Activated naive CD4-positive, alpha-beta T cell treated with anti-CD3 and anti-CD28 coated beads for 36 hours (primary cell): ENCODE measurements at regions not wholly inside any gene's neighbourhood (a gene's known extent, or its start where the extent isn't known, plus 50 kb on each side); places are given as distances from the start of the nearest gene placed in this dataset.

Experiments used
- CTCF ChIA-PET: fragments of 350-600 bp; sonication (Branson Sonifier 250); formaldehyde crosslinking; loops from one replicate; lab custom pipeline; 2021; ENCODE audit warnings: antibody characterized with exemption; lab: Charles Lee
- DNase-seq: peaks from one replicate; pipeline ENCODE4 v3.0.0-alpha.2; 2020
- H3K27ac Mint-ChIP-seq: one replicate; pipeline ENCODE4 v1.8.0; 2021; ENCODE audit warnings: mild to moderate bottlenecking, mixed read lengths
- H3K27me3 Mint-ChIP-seq: one replicate; pipeline ENCODE4 v1.8.0; 2021; ENCODE audit warnings: low read depth, mixed read lengths
- H3K36me3 Mint-ChIP-seq: one replicate; pipeline ENCODE4 v1.8.0; 2021; ENCODE audit warnings: low read depth, mixed read lengths
- H3K4me1 Mint-ChIP-seq: one replicate; pipeline ENCODE4 v1.8.0; 2021; ENCODE audit warnings: low read depth, mixed read lengths
- H3K4me3 Mint-ChIP-seq: one replicate; pipeline ENCODE4 v1.8.0; 2021; ENCODE audit warnings: mild to moderate bottlenecking, moderate library complexity, mixed read lengths
- H3K9me3 Mint-ChIP-seq: one replicate; pipeline ENCODE4 v1.8.0; 2021; ENCODE audit warnings: mixed read lengths
- intact Hi-C: fragments of 100-400 bp; cut with micrococcal nuclease; formaldehyde crosslinking; loops from one replicate; pipeline ENCODE4 v1.15.1; 2023

DNA sequence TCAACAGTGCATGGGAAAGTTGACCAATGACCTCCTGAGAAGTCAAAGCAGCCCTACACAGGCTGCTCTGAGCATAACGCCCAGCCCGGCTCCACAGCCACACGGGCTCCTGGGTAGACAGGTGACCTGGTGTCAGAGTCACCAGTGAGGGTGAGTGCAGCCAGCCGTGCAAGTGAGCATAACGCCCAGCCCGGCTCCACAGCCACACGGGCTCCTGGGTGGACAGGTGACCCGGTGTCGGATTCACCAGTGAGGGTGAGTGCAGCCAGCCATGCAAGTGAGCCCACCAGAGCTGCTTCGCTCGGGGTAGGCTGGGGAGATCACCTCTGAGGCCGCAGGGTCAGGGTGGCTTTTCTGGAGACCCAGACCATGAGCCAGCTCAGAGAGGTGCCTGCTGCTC is 94.3 kb upstream of the TMEM18 start:
- Mint-ChIP-seq H3K27ac (no peak overlapping the region), H3K27me3 (peaks cover 6% of the 10 kb centered on the region), H3K36me3 (no peaks in the 10 kb centered on the region), H3K9me3 (peaks cover 5% of the 10 kb centered on the region), H3K4me3 (no peak overlapping the region), H3K4me1 (peaks cover 12% of the 10 kb centered on the region)
- intact Hi-C loops, result no loop called here
- DNase-seq, result no peak
- CTCF ChIA-PET, result no interaction called here

DNA sequence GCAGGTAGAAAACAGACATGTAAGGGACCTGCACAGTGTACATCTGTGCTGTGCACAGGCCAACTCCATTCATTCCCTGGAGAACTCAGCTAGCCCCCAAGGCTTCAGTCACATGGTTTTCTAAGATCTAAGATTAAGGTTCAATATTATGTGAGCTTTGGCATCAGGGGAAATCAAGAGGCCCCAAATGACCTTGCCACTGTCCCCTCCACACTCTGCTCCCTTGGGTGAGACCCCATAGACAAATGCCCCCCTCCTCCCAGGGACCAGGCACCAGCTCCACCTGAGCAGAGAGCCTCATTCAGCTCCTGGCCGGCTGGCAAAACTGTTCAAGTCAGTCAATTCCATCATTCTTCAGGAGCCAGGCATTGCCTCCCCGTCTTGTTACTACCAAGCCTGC is 93.6 kb upstream of the TMEM18 start:
- H3K27ac Mint-ChIP-seq, result no peak overlapping the region
- peaks cover 12% of the 10 kb centered on the region for H3K4me1 Mint-ChIP-seq
- peaks cover 5% of the 10 kb centered on the region for H3K9me3 Mint-ChIP-seq
- CTCF ChIA-PET, result no interaction called here
- peaks cover 11% of the 10 kb centered on the region for H3K27me3 Mint-ChIP-seq
- no peaks in the 10 kb centered on the region for H3K36me3 Mint-ChIP-seq
- intact Hi-C loops, result no loop called here
- no peak overlapping the region for H3K4me3 Mint-ChIP-seq
- DNase-seq, result no peak

DNA sequence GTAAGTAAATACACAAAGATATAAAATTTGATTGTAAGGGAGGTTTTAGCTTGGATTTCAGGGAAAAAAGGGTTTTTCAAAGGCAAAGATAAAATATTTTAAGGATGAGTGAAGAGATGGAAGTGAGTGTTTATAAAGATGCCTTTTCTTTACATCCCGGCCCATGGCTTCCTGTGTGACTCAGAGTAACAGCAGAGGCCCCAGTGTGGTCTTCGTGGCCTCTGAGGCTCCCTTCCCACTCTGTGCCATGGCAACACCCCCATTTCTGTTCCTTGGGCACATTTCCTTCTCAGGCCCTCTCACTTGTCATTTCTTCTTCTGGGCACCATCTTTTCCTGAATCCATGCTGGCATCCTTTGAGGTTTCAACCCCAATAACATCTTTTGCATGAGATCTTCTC is 92.6 kb upstream of the TMEM18 start:
- Mint-ChIP-seq H3K27me3 (peaks cover 11% of the 10 kb centered on the region), H3K4me1 (peaks cover 12% of the 10 kb centered on the region), H3K36me3 (no peaks in the 10 kb centered on the region), H3K27ac (no peak overlapping the region), H3K4me3 (no peak overlapping the region), H3K9me3 (peaks cover 5% of the 10 kb centered on the region)
- intact Hi-C loops, result no loop called here
- DNase-seq, result no peak
- CTCF ChIA-PET, result no interaction called here

DNA sequence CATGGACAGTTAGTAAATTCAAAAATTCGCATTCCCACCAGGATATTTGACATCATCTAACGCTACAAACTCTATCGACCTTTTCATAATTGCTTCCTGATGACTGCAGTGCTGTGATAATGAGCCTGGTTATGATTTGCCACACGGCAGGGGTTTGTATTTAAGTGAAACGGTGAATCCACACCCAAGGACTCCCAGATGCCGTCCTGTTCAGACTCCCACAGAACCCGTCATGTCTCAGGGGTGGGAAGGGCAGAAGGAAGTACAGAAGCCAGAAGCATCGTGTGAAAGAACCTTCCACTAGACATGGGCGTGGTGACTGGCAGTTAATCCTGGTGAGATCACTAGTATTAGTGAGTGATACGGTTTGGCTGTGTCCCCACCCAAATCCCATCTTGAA is 91.2 kb upstream of the TMEM18 start:
- intact Hi-C loops, result no loop called here
- H3K4me3 Mint-ChIP-seq, result no peak overlapping the region
- CTCF ChIA-PET, result interaction anchor here (0.6 kb wide), 1 partner anchor 73 kb away, joined by 3 read pairs; no protein-coding TSS in a partner anchor
- peaks cover 9% of the 10 kb centered on the region for H3K27me3 Mint-ChIP-seq
- peaks cover 12% of the 10 kb centered on the region for H3K4me1 Mint-ChIP-seq
- H3K27ac Mint-ChIP-seq, result no peak overlapping the region
- H3K9me3 Mint-ChIP-seq, result peaks cover 5% of the 10 kb centered on the region
- H3K36me3 Mint-ChIP-seq, result no peaks in the 10 kb centered on the region
- DNase-seq, result no peak

DNA sequence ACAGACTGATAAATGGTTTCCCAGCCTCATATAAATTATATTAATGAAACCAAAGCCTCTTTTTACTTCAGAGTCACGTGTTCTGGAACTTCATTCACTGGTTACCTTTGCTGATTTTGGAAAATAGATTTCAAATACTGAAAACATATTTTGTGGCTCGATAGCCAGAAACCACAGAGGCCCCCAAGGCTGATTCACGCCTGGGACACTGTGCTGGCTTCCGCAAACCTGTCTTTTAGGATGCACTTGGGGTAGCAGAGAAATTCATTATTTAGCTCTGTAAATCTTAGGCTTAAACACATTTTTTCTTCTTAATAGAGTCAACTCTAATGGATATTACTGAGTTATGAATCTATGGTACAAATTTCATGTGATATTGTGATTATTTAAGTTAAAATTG is 90.7 kb upstream of the TMEM18 start:
- no peak for DNase-seq
- peaks cover 9% of the 10 kb centered on the region for H3K27me3 Mint-ChIP-seq
- intact Hi-C loops, result no loop called here
- peaks cover 5% of the 10 kb centered on the region for H3K9me3 Mint-ChIP-seq
- H3K4me1 Mint-ChIP-seq, result peaks cover 16% of the 10 kb centered on the region
- CTCF ChIA-PET, result interaction anchor here (0.6 kb wide), 1 partner anchor 73 kb away, joined by 3 read pairs; no protein-coding TSS in a partner anchor
- no peaks in the 10 kb centered on the region for H3K36me3 Mint-ChIP-seq
- no peak overlapping the region for H3K27ac Mint-ChIP-seq
- H3K4me3 Mint-ChIP-seq, result no peak overlapping the region

DNA sequence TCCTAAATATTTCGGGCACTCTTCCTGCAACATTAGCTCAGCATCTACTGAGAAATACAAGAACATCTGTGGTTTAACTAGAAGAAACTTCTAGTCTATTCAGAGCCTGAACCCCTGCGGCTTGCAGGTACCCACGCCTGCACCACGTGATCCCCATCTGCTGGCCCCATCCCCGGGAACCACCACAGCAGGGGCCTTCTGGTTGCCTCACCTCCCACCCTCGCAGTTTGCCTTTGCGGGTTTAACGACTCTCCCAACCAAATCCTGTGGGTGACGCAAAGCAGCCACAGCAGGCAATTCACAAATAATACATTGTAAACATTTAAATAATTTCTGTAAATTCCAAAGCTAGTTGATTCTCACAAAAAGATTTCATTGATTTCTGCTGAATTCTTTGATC is 90.2 kb upstream of the TMEM18 start:
- CTCF ChIA-PET, result no interaction called here
- Mint-ChIP-seq H3K27ac (no peak overlapping the region), H3K4me1 (peaks cover 19% of the 10 kb centered on the region), H3K36me3 (no peaks in the 10 kb centered on the region), H3K9me3 (peaks cover 5% of the 10 kb centered on the region), H3K27me3 (peaks cover 9% of the 10 kb centered on the region), H3K4me3 (no peak overlapping the region)
- DNase-seq, result peak; percentile 26
- intact Hi-C loops, result no loop called here

DNA sequence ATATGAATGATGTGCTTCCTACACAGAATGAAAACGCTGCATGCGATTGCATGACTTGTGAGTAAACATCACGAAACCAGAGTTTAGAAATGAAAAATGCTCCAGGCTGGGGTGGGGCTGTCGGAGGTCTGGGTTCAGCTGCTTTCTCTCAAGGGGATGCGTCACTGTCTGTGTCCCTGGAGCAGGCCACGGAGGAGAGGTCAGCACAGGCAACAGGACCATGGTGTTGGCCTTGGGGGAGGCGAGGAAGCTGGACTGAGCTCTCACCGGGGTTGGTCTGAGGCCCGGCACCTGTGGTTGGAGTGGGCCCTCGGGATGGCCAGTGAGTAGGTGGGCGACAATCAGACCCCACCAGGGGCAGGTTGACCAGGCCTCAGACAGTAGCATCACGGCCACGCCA is 89.0 kb upstream of the TMEM18 start:
- intact Hi-C loops, result no loop called here

DNA sequence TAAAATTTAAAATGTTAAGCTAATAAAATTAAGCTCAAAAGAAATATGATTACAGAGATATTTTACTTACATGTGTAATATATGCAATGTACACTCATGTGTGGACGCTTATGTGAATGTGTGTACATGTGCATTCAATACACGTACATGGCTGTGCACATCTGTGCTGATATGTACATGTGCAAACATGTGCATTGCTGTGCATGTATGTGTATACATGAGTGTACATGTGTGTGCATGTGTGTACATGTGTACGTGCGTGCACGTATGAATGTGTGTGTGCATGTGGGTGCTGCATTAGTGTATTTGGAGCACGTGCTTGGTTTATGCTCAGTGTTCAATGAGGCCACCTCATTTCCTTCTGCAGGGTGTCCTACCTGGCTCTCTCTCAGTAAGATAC is 88.2 kb upstream of the TMEM18 start:
- no peaks in the 10 kb centered on the region for H3K36me3 Mint-ChIP-seq
- H3K4me1 Mint-ChIP-seq, result peaks cover 19% of the 10 kb centered on the region
- no peak overlapping the region for H3K4me3 Mint-ChIP-seq
- no peak overlapping the region for H3K27ac Mint-ChIP-seq
- peaks cover 5% of the 10 kb centered on the region for H3K9me3 Mint-ChIP-seq
- intact Hi-C loops, result no loop called here
- DNase-seq, result no peak
- CTCF ChIA-PET, result interaction anchor here (0.6 kb wide), 1 partner anchor 183 kb away, joined by 3 read pairs; no protein-coding TSS in a partner anchor
- peaks cover 9% of the 10 kb centered on the region for H3K27me3 Mint-ChIP-seq

More for the DNA sequence above, 89.0 kb upstream of the TMEM18 start:
- Mint-ChIP-seq H3K36me3 (no peaks in the 10 kb centered on the region), H3K4me1 (peaks cover 19% of the 10 kb centered on the region), H3K27me3 (peaks cover 9% of the 10 kb centered on the region), H3K4me3 (no peak overlapping the region), H3K9me3 (peaks cover 5% of the 10 kb centered on the region), H3K27ac (no peak overlapping the region)
- no peak for DNase-seq
- CTCF ChIA-PET, result no interaction called here

DNA sequence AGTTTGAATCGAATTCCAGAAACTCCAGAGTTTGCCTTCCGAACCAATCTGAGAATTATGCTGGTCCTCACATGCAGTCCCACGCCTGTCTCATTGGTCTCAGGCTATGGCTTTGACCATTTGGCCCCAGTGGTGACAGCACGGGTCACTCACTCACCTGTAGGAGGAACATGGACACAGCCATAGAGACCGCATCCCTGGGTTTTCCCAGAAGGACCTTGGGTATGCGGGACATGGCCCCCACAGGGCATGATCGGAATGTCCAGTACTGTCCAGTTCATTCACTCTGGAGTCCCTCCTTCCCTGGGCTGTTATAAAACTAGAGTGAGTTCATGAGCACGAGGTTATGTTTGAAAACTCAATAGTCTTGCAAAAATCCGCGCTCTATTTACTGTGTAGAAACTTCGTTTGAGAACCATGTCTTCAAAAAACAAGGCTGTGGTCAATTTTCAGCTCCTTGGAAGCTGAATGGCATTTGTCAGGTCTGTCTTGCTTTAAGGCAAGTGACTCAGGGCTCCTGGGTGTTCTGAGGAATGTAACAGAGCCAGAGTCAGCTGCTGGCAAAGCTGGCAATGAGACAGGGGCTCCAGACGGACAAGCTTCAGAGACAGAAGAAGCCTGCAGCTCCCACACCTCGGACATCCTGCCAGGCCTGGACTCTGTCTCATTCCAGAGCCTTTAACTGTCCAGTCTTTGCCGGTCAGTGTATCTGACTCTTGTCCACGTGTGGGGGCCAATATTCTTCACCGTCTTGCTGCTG is 86.7 kb upstream of the TMEM18 start:
- intact Hi-C loops, result no loop called here
- Mint-ChIP-seq H3K27me3 (peaks cover 9% of the 10 kb centered on the region), H3K27ac (no peak overlapping the region), H3K4me1 (peaks cover 13% of the 10 kb centered on the region), H3K4me3 (no peak overlapping the region), H3K36me3 (no peaks in the 10 kb centered on the region), H3K9me3 (peaks cover 5% of the 10 kb centered on the region)
- CTCF ChIA-PET, result interaction anchor here (0.6 kb wide), 1 partner anchor 188 kb away, joined by 3 read pairs; no protein-coding TSS in a partner anchor
- DNase-seq, result no peak

DNA sequence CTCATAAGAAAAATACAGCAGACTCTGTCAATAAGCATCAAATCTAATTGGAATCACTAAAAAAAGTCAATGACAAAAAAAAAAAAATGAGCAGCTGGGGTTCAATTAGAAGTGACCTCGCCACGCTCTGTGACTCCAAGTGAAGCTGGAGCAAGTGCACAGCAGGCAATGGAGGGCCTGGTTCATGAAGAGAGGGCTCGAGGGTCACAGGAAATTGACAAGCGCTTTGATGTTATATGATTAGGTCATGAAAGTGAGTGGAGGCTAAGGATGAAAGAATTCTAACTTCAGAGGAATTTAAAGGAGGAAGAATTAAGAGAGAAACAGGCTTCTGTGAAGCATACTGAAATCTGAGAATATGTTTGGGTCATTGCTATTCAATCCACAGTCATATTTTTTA is 85.4 kb upstream of the TMEM18 start:
- Mint-ChIP-seq H3K9me3 (no peaks in the 10 kb centered on the region), H3K4me3 (no peak overlapping the region), H3K36me3 (no peaks in the 10 kb centered on the region), H3K27ac (no peak overlapping the region), H3K27me3 (peaks cover 11% of the 10 kb centered on the region), H3K4me1 (peaks cover 13% of the 10 kb centered on the region)
- CTCF ChIA-PET, result no interaction called here
- intact Hi-C loops, result no loop called here
- DNase-seq, result no peak

DNA sequence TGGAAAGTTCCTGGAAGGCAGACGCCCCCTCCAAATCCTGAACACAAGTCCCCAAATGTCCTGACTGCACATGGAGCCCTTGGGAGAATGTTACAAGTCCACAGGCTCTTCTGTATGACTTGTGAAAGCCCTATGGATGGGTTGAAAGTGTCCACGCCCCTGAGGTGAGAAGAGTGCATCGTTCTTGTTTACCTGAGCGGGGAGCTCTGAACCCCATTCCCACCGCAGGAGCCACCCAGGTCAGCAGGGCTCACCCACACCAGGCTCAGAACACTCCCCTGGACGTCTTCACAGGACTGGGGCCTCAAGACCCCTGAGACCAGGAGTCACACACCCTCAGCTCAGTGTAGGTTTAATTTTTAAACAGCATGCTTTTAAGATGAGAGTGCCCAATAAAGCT is 84.2 kb upstream of the TMEM18 start:
- H3K9me3 Mint-ChIP-seq, result no peaks in the 10 kb centered on the region
- intact Hi-C loops, result no loop called here
- DNase-seq, result no peak
- H3K4me3 Mint-ChIP-seq, result no peak overlapping the region
- H3K27me3 Mint-ChIP-seq, result peaks cover 8% of the 10 kb centered on the region
- peaks cover 7% of the 10 kb centered on the region for H3K4me1 Mint-ChIP-seq
- CTCF ChIA-PET, result no interaction called here
- H3K27ac Mint-ChIP-seq, result no peak overlapping the region
- no peaks in the 10 kb centered on the region for H3K36me3 Mint-ChIP-seq

DNA sequence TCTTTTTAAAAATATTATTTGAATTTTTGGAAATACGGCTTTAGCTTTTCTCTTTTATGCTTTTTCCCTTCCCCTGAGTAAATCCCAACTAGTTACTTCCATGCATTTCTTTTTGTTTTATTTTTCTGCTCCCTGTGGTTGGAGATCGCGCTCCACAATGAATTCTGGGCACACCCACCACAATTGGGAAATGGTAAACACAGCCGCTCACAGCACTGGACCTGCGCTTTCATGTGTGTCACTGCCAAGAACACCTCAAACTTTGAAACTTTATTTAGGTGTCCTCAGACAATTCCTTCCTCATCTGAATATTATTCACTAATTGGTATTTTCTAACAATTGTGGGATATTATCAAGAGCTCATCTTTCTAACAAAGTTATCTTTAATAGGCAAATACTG is 82.8 kb upstream of the TMEM18 start:
- H3K9me3 Mint-ChIP-seq, result no peaks in the 10 kb centered on the region
- peaks cover 11% of the 10 kb centered on the region for H3K27me3 Mint-ChIP-seq
- intact Hi-C loops, result no loop called here
- CTCF ChIA-PET, result no interaction called here
- H3K36me3 Mint-ChIP-seq, result no peaks in the 10 kb centered on the region
- no peak overlapping the region for H3K4me3 Mint-ChIP-seq
- H3K4me1 Mint-ChIP-seq, result peaks cover 7% of the 10 kb centered on the region
- no peak for DNase-seq
- H3K27ac Mint-ChIP-seq, result no peak overlapping the region

DNA sequence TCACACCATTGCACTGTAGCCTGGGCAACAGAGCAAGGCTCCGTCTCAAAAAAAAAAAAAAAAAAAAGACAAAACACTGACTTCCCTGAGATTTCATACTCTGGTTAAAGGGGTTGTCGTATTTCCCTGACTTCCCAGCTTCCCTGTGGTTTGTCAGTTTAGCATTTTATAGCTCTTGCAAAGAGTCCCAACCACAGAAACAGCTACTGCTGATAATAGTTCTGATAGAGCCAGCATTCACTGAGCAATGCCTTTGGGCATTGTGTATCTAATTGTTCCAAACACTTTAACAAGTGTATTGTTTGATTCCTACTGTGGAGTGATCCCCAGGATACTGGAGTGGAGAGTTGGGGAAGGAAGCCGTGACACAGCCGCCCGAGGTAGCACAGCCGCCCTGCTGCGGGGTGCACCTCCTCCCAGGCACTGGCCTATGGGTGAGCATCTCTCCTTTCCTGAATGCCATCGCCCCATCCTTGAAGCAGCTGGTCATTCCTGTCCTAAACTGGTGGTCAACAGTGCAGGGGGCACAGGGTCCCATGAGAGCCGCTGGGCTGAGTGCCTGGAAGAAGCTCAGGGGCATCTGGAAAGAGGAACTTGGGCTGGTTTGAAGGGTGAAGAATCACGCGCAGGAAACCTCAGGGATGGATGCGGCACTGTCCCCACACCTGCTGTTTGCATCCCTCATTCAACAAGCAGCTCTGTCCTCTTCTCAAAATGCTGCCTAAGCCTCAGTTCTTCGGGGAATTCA is 81.0 kb upstream of the TMEM18 start:
- intact Hi-C loops, result no loop called here
- no peak overlapping the region for H3K27ac Mint-ChIP-seq
- H3K4me1 Mint-ChIP-seq, result peaks cover 5% of the 10 kb centered on the region
- no peaks in the 10 kb centered on the region for H3K36me3 Mint-ChIP-seq
- H3K27me3 Mint-ChIP-seq, result peaks cover 11% of the 10 kb centered on the region
- H3K9me3 Mint-ChIP-seq, result no peaks in the 10 kb centered on the region
- DNase-seq, result no peak
- CTCF ChIA-PET, result no interaction called here
- no peak overlapping the region for H3K4me3 Mint-ChIP-seq
